ENCODE measurements at regions not wholly inside any gene's neighbourhood (a gene's known extent, or its start where the extent isn't known, plus 50 kb on each side); places are given as distances from the start of the nearest gene placed in this dataset.

GRCh38 chr12:46938071-46938678 lies 112.4 kb upstream of the SLC38A4 start:
- Histone ChIP-seq H3K27me3 (peaks cover 5% of the 10 kb centered on the region), H3K4me1 (no peaks in the 10 kb centered on the region), H3K36me3 (no peaks in the 10 kb centered on the region), H3K27ac (no peak overlapping the region), H3K4me3 (no peak overlapping the region), H3K9me3 (no peaks in the 10 kb centered on the region)
- ATAC-seq (no peak), DNase-seq (no peak)
- TF ChIP-seq CTCF (IDR thresholded peaks at IDR 0.05) = no peak
- intact Hi-C loops (cut with DNase I) = no loop called here

- no peaks in the 10 kb centered on the region for H3K36me3 ChIP-seq
- H3K9me3 ChIP-seq = no peaks in the 10 kb centered on the region
- DNase-seq = no peak
- intact Hi-C loops (cut with DNase I) = no loop called here
- TF ChIP-seq CTCF (IDR thresholded peaks at IDR 0.05) = no peak
- H3K4me1 ChIP-seq = no peaks in the 10 kb centered on the region
- no peak overlapping the region for H3K4me3 ChIP-seq
- peaks cover 5% of the 10 kb centered on the region for H3K27me3 ChIP-seq
- no peak for ATAC-seq
- no peak overlapping the region for H3K27ac ChIP-seq
Observed at GRCh38 chr12:46941981-46942380, 116.2 kb upstream of the SLC38A4 start.

- Histone ChIP-seq H3K36me3 (no peaks in the 10 kb centered on the region), H3K4me1 (no peaks in the 10 kb centered on the region), H3K9me3 (no peaks in the 10 kb centered on the region), H3K27ac (no peak overlapping the region), H3K4me3 (no peak overlapping the region), H3K27me3 (peaks cover 5% of the 10 kb centered on the region)
- no peak for TF ChIP-seq CTCF (IDR thresholded peaks at IDR 0.05)
- intact Hi-C loops (cut with DNase I) = no loop called here
- ATAC-seq = no peak
- no peak for DNase-seq
Observed at GRCh38 chr12:46942579-46942978, 116.8 kb upstream of the SLC38A4 start.

GRCh38 chr12:46944088-46944487 lies 118.3 kb upstream of the SLC38A4 start:
- no peak for ATAC-seq
- no peak for DNase-seq

GRCh38 chr12:46944771-46945170 lies 119.0 kb upstream of the SLC38A4 start:
- Histone ChIP-seq H3K36me3 (no peaks in the 10 kb centered on the region), H3K4me3 (no peak overlapping the region), H3K9me3 (no peaks in the 10 kb centered on the region), H3K4me1 (no peaks in the 10 kb centered on the region), H3K27me3 (no peaks in the 10 kb centered on the region), H3K27ac (no peak overlapping the region)
- TF ChIP-seq CTCF (IDR thresholded peaks at IDR 0.05) = no peak
- no peak for ATAC-seq
- intact Hi-C loops (cut with DNase I) = no loop called here
- no peak for DNase-seq

More at GRCh38 chr12:46944088-46944487, 118.3 kb upstream of the SLC38A4 start:
- no peaks in the 10 kb centered on the region for H3K9me3 ChIP-seq
- TF ChIP-seq CTCF (IDR thresholded peaks at IDR 0.05) = no peak
- intact Hi-C loops (cut with DNase I) = no loop called here
- H3K4me3 ChIP-seq = no peak overlapping the region
- no peaks in the 10 kb centered on the region for H3K36me3 ChIP-seq
- H3K27ac ChIP-seq = no peak overlapping the region
- no peaks in the 10 kb centered on the region for H3K4me1 ChIP-seq
- H3K27me3 ChIP-seq = no peaks in the 10 kb centered on the region

GRCh38 chr12:46945591-46945990 lies 119.8 kb upstream of the SLC38A4 start:
- Histone ChIP-seq H3K4me3 (no peak overlapping the region), H3K4me1 (no peaks in the 10 kb centered on the region), H3K9me3 (no peaks in the 10 kb centered on the region), H3K27ac (no peak overlapping the region), H3K36me3 (no peaks in the 10 kb centered on the region), H3K27me3 (no peaks in the 10 kb centered on the region)
- intact Hi-C loops (cut with DNase I) = no loop called here
- DNase-seq = no peak
- no peak for ATAC-seq
- no peak for TF ChIP-seq CTCF (IDR thresholded peaks at IDR 0.05)

All from upper lobe of right lung (tissue), 1 donor.